ENCODE measurements at regions not wholly inside any gene's neighbourhood (a gene's known extent, or its start where the extent isn't known, plus 50 kb on each side); places are given as distances from the start of the nearest gene placed in this dataset.
A peak's percentile ranks its signal among the peaks of the same experiment; 100 is the strongest.
"Not testable (repeated sequence)": the region's sequence is repeated elsewhere in the genome, so short reads cannot be mapped to it uniquely, and the experiment has no call there.

GRCh38 chrX:149420566-149420965 lies 84.5 kb downstream of the IDS start:
- DNase-seq; intact Hi-C loops (cut with DNase I): not testable (repeated sequence)

- DNase-seq: no peak
- intact Hi-C loops (cut with DNase I): no loop called here
Observed at GRCh38 chrX:149398027-149398426, 107.1 kb downstream of the IDS start.

GRCh38 chrX:149392921-149393320 lies 112.2 kb downstream of the IDS start:
- DNase-seq: no peak
- intact Hi-C loops (cut with DNase I): no loop called here

- intact Hi-C loops (cut with DNase I): no loop called here
- DNase-seq: no peak
Observed at GRCh38 chrX:149383852-149384251, 121.3 kb downstream of the IDS start.

GRCh38 chrX:149374751-149375150 lies 130.4 kb downstream of the IDS start:
- intact Hi-C loops (cut with DNase I): no loop called here

GRCh38 chrX:149372866-149373265 lies 132.2 kb downstream of the IDS start:
- DNase-seq: no peak
- intact Hi-C loops (cut with DNase I): no loop called here

More at GRCh38 chrX:149374751-149375150, 130.4 kb downstream of the IDS start:
- DNase-seq: no peak

GRCh38 chrX:149371986-149372385 lies 133.1 kb downstream of the IDS start:
- intact Hi-C loops (cut with DNase I): no loop called here
- no peak for DNase-seq

- DNase-seq: no peak
- intact Hi-C loops (cut with DNase I): no loop called here
Observed at GRCh38 chrX:149370097-149370496, 135.0 kb downstream of the IDS start.

GRCh38 chrX:149365552-149365951 lies 139.6 kb downstream of the IDS start:
- DNase-seq: no peak
- intact Hi-C loops (cut with DNase I): no loop called here

GRCh38 chrX:149365061-149365460 lies 140.0 kb downstream of the IDS start:
- intact Hi-C loops (cut with DNase I): no loop called here

GRCh38 chrX:149363965-149364364 lies 141.1 kb downstream of the IDS start:
- intact Hi-C loops (cut with DNase I): no loop called here
- DNase-seq: no peak

More at GRCh38 chrX:149365061-149365460, 140.0 kb downstream of the IDS start:
- no peak for DNase-seq

- DNase-seq: no peak
- intact Hi-C loops (cut with DNase I): no loop called here
Observed at GRCh38 chrX:149346306-149346705, 158.8 kb downstream of the IDS start.

- intact Hi-C loops (cut with DNase I): no loop called here
- no peak for DNase-seq
Observed at GRCh38 chrX:149322316-149322715, 182.8 kb downstream of the IDS start.

GRCh38 chrX:149313871-149314371 lies 191.2 kb downstream of the IDS start:
- DNase-seq: peak in 1 of 42 donors; percentile 9
- intact Hi-C loops (cut with DNase I): no loop called here

- intact Hi-C loops (cut with DNase I): no loop called here
- no peak for DNase-seq
Observed at GRCh38 chrX:149312988-149313387, 192.1 kb downstream of the IDS start.

- intact Hi-C loops (cut with DNase I): no loop called here
- no peak for DNase-seq
Observed at GRCh38 chrX:149312097-149312496, 193.0 kb downstream of the IDS start.

- intact Hi-C loops (cut with DNase I): no loop called here
- DNase-seq: no peak
Observed at GRCh38 chrX:149302705-149303104, 202.4 kb downstream of the IDS start.

GRCh38 chrX:149298111-149298510 lies 207.0 kb downstream of the IDS start:
- DNase-seq: no peak
- intact Hi-C loops (cut with DNase I): no loop called here

- intact Hi-C loops (cut with DNase I): no loop called here
- DNase-seq: no peak
Observed at GRCh38 chrX:149296092-149296491, 209.0 kb downstream of the IDS start.

GRCh38 chrX:149286940-149287349 lies 218.2 kb downstream of the IDS start:
- intact Hi-C loops (cut with DNase I): no loop called here
- peak; percentile 8 to 74 (median 44) for DNase-seq

- intact Hi-C loops (cut with DNase I): no loop called here
- no peak for DNase-seq
Observed at GRCh38 chrX:149284616-149285015, 220.5 kb downstream of the IDS start.

GRCh38 chrX:149283853-149284252 lies 221.3 kb downstream of the IDS start:
- intact Hi-C loops (cut with DNase I): no loop called here
- no peak for DNase-seq

Measured in head of caudate nucleus (tissue), 42 donors.